ENCODE measurements at regions not wholly inside any gene's neighbourhood (a gene's known extent, or its start where the extent isn't known, plus 50 kb on each side); places are given as distances from the start of the nearest gene placed in this dataset.

GRCh38 chr5:92180391-92180790 lies 797.3 kb upstream of the ARRDC3 start:
- BruUV-seq (replicated peaks): no TSS peak
- DNase-seq (ENCODE audit: low read depth, low spot score) (no peak), FAIRE-seq (peak; percentile 56)
- no peaks in the 10 kb centered on the region for H3K79me2 ChIP-seq (ENCODE audit: control insufficient read depth, insufficient read depth, low read length)
- no peak overlapping the region for H3K27ac ChIP-seq (ENCODE audit: insufficient read depth, low read depth, low read length)
- TF ChIP-seq JUN (IDR thresholded peaks at IDR 0.05; ENCODE audit: borderline replicate concordance, insufficient read depth, insufficient read length, low read depth): no peak
- no peak for TF ChIP-seq MAX (IDR thresholded peaks at IDR 0.05; ENCODE audit: insufficient read depth, insufficient read length)
- TF ChIP-seq CTCF (IDR thresholded peaks at IDR 0.05; ENCODE audit: extremely low read depth in 1 of 2, insufficient read depth in 1 of 2, low read depth in 1 of 2, low read length in 2 of 2): no peak
- TF ChIP-seq GATA2 (IDR thresholded peaks at IDR 0.05; ENCODE audit: insufficient read depth, insufficient read length, low read depth, low read length): no peak
- no peak for TF ChIP-seq FOS (IDR thresholded peaks at IDR 0.05; ENCODE audit: borderline replicate concordance, insufficient read depth, low read length)
- TF ChIP-seq MYC (IDR thresholded peaks at IDR 0.05; ENCODE audit: low read depth, low read length): no peak
- no peak for TF ChIP-seq POLR2A (IDR thresholded peaks at IDR 0.05; ENCODE audit: low read depth, low read length)
- TF ChIP-seq POLR2AphosphoS5 (IDR thresholded peaks at IDR 0.05; ENCODE audit: insufficient read depth, low read depth, low read length): no peak
- TF ChIP-seq EZH2 (IDR thresholded peaks at IDR 0.05; ENCODE audit: borderline replicate concordance, low read depth, low read length, severe bottlenecking): no peak
- no peak overlapping the region for H3K4me3 ChIP-seq (replicated peaks in 1 of 3; ENCODE audit: insufficient read depth in 1 of 3, low read depth in 1 of 3, low read length in 3 of 3)
- no peak overlapping the region for H3K9ac ChIP-seq (replicated peaks; ENCODE audit: extremely low read depth, insufficient read depth, low read length)
- H3K9me1 ChIP-seq (replicated peaks; ENCODE audit: control insufficient read depth, extremely low read depth, insufficient read depth, low read length): no peaks in the 10 kb centered on the region
- intact Hi-C loops (cut with micrococcal nuclease): no loop called here
- no peaks in the 10 kb centered on the region for H4K20me1 ChIP-seq (replicated peaks; ENCODE audit: control insufficient read depth, extremely low read depth, insufficient read depth, low read length)
- no peaks in the 10 kb centered on the region for H3K27me3 ChIP-seq (ENCODE audit: control insufficient read depth in 2 of 2, insufficient read depth in 2 of 2, low read length in 2 of 2)
- no peaks in the 10 kb centered on the region for H3K4me1 ChIP-seq (ENCODE audit: control insufficient read depth, extremely low read depth, insufficient read depth, low read length)
- dilution Hi-C loops (cut with MboI; ENCODE audit: extremely low pct_ligation_motif_present, low sequenced_read_pairs): no loop called here
- H2AFZ ChIP-seq (ENCODE audit: low read depth, low read length): no peak overlapping the region
- no peaks in the 10 kb centered on the region for H3K9me3 ChIP-seq (replicated peaks; ENCODE audit: control insufficient read depth, insufficient read depth, low read length)
- CTCF ChIA-PET: interaction anchor here (1.3 kb wide), 1 partner anchor 10 kb away, joined by 4 read pairs; no protein-coding TSS in a partner anchor
- POLR2A ChIA-PET: no interaction called here
- no peak overlapping the region for H3K4me2 ChIP-seq (ENCODE audit: insufficient read depth, low read length)
- no peaks in the 10 kb centered on the region for H3K36me3 ChIP-seq (ENCODE audit: control insufficient read depth in 2 of 2, extremely low read depth in 1 of 2, insufficient read depth in 2 of 2, low read length in 2 of 2)

Measured in endothelial cell of umbilical vein (primary cell).